ENCODE measurements at regions not wholly inside any gene's neighbourhood (a gene's known extent, or its start where the extent isn't known, plus 50 kb on each side); places are given as distances from the start of the nearest gene placed in this dataset.
"Not testable (repeated sequence)": the region's sequence is repeated elsewhere in the genome, so short reads cannot be mapped to it uniquely, and the experiment has no call there.

GRCh38 chr7:24395512-24395911 is 111.5 kb downstream of the NPY start:
- DNase-seq (ENCODE audit: low read depth in 2 of 2) = no peak

- not testable (repeated sequence) for DNase-seq (ENCODE audit: low read depth in 2 of 2)
Measured at GRCh38 chr7:24396387-24396786, 112.4 kb downstream of the NPY start.

GRCh38 chr7:24401628-24402593 is 117.9 kb downstream of the NPY start:
- DNase-seq (ENCODE audit: low read depth in 2 of 2) = peak in 1 of 2 experiments; percentile 10

- no peak for DNase-seq (ENCODE audit: low read depth in 2 of 2)
Measured at GRCh38 chr7:24402655-24403054, 118.7 kb downstream of the NPY start.

GRCh38 chr7:24403557-24403956 is 119.6 kb downstream of the NPY start:
- DNase-seq (ENCODE audit: low read depth in 2 of 2) = no peak

GRCh38 chr7:24404315-24404714 is 120.3 kb downstream of the NPY start:
- no peak for DNase-seq (ENCODE audit: low read depth in 2 of 2)

GRCh38 chr7:24405002-24405401 is 121.0 kb downstream of the NPY start:
- no peak for DNase-seq (ENCODE audit: low read depth in 2 of 2)

- DNase-seq (ENCODE audit: low read depth in 2 of 2) = no peak
Measured at GRCh38 chr7:24406053-24406788, 122.2 kb downstream of the NPY start.

- DNase-seq (ENCODE audit: low read depth in 2 of 2) = no peak
Measured at GRCh38 chr7:24406789-24407299, 122.9 kb downstream of the NPY start.

GRCh38 chr7:24407965-24408364 is 124.0 kb downstream of the NPY start:
- DNase-seq (ENCODE audit: low read depth in 2 of 2) = no peak

GRCh38 chr7:24408798-24409430 is 124.9 kb downstream of the NPY start:
- no peak for DNase-seq (ENCODE audit: low read depth in 2 of 2)

GRCh38 chr7:24409431-24410024 is 125.5 kb downstream of the NPY start:
- DNase-seq (ENCODE audit: low read depth in 2 of 2) = no peak

- DNase-seq (ENCODE audit: low read depth in 2 of 2) = no peak
Measured at GRCh38 chr7:24411226-24411625, 127.2 kb downstream of the NPY start.

- no peak for DNase-seq (ENCODE audit: low read depth in 2 of 2)
Measured at GRCh38 chr7:24417526-24418120, 133.6 kb downstream of the NPY start.

- DNase-seq (ENCODE audit: low read depth in 2 of 2) = no peak
Measured at GRCh38 chr7:24419077-24419476, 135.1 kb downstream of the NPY start.

- no peak for DNase-seq (ENCODE audit: low read depth in 2 of 2)
Measured at GRCh38 chr7:24419511-24419910, 135.5 kb downstream of the NPY start.

GRCh38 chr7:24422441-24423010 is 138.5 kb downstream of the NPY start:
- DNase-seq (ENCODE audit: low read depth in 2 of 2) = no peak

- no peak for DNase-seq (ENCODE audit: low read depth in 2 of 2)
Measured at GRCh38 chr7:24425664-24426063, 141.7 kb downstream of the NPY start.

- DNase-seq (ENCODE audit: low read depth in 2 of 2) = no peak
Measured at GRCh38 chr7:24427048-24427447, 143.1 kb downstream of the NPY start.

- DNase-seq (ENCODE audit: low read depth in 2 of 2) = no peak
Measured at GRCh38 chr7:24428676-24429075, 144.6 kb upstream of the PALS2 start.

- no peak for DNase-seq (ENCODE audit: low read depth in 2 of 2)
Measured at GRCh38 chr7:24432677-24433076, 140.6 kb upstream of the PALS2 start.
